OCI-LY7 (cell line): ENCODE measurements at regions not wholly inside any gene's neighbourhood (a gene's known extent, or its start where the extent isn't known, plus 50 kb on each side); places are given as distances from the start of the nearest gene placed in this dataset.

Source experiments
- CTCF ChIP-seq: fragments of 200-600 bp; sonication (generic); conservative IDR thresholded peaks from 2 replicates; pipeline ENCODE4 v1.5.1; 2014; ENCODE audit warnings: mild to moderate bottlenecking, antibody characterized with exemption, low read length, moderate library complexity, mixed read lengths
- EZH2phosphoT487 ChIP-seq: fragments of 200-600 bp; sonication (generic); IDR thresholded peaks from 2 replicates; pipeline ENCODE4 v1.6.1; 2018; ENCODE audit warnings: low read depth, borderline replicate concordance, mild to moderate bottlenecking, mixed run types, antibody characterized with exemption, low read length, moderate library complexity, mixed read lengths

- no peak for TF ChIP-seq CTCF
- TF ChIP-seq EZH2phosphoT487: no peak
Measured at GRCh38 chr20:22791877-22792525, 207.6 kb upstream of the FOXA2 start.
